SK-N-MC (cell line): ENCODE measurements at regions not wholly inside any gene's neighbourhood (a gene's known extent, or its start where the extent isn't known, plus 50 kb on each side); places are given as distances from the start of the nearest gene placed in this dataset.

Experiments
- DNase-seq: peaks from one replicate; pipeline ENCODE4 v3.0.0-alpha.2; 2011; ENCODE audit warnings: low read depth, low spot score
- H3K27ac ChIP-seq: fragments of 200-600 bp; sonication (generic); 2 replicates; pipeline ENCODE4 v1.5.1; 2016; ENCODE audit warnings: mixed run types
- H3K36me3 ChIP-seq: fragments of 200-600 bp; sonication (generic); 2 replicates; pipeline ENCODE4 v1.6.1; 2017; ENCODE audit warnings: antibody characterized with exemption, low read length, mixed read lengths; ENCODE audit not compliant: insufficient read depth
- H3K4me3 ChIP-seq: fragments of 200-600 bp; sonication (generic); 2 replicates; pipeline ENCODE4 v1.5.1; 2016
- H3K9ac ChIP-seq: fragments of 200-600 bp; sonication (generic); 2 replicates; pipeline ENCODE4 v1.8.0; 2017; ENCODE audit warnings: mixed run types, mixed read lengths; ENCODE audit not compliant: insufficient read length
- H3K9me3 ChIP-seq: fragments of 200-600 bp; sonication (generic); 2 replicates; pipeline ENCODE4 v1.6.1; 2017; ENCODE audit warnings: low read depth, mild to moderate bottlenecking, antibody characterized with exemption, low read length, moderate library complexity, mixed read lengths
- EZH2 ChIP-seq: fragments of 200-600 bp; sonication (generic); IDR thresholded peaks from one replicate; pipeline ENCODE4 v1.6.1; 2017; ENCODE audit warnings: antibody characterized with exemption
- FOXP2 ChIP-seq: optimal IDR thresholded peaks from 2 replicates; pipeline ENCODE3; 2011; ENCODE audit warnings: mild to moderate bottlenecking, moderate library complexity; ENCODE audit not compliant: insufficient read depth; ENCODE audit errors: extremely low read length, control extremely low read depth
- POLR2AphosphoS5 ChIP-seq: IDR thresholded peaks from 2 replicates; pipeline ENCODE4 v1.6.1; 2012; ENCODE audit warnings: mild to moderate bottlenecking, low read depth, low read length, borderline replicate concordance

DNA sequence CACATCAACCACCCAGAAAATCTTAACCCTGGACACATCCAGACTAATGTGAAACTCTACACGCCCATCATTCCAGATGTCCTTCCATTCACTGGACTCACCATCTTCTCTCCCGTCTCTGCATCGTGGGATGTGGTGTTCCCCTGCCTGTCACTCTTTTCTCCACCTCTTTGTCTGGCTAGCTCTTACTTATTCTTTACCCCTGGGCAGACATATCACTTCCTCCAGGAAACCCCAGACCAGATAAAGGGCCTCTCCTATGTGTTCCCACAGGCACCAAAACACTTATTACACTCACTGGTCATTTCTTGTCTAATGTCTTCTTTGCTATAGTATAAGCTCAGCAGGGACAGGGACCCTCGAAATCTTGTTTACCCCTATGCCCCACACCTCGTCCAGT is 109.3 kb upstream of the IPO5 start:
- H3K27ac ChIP-seq = no peak overlapping the region
- H3K4me3 ChIP-seq = no peak overlapping the region
- TF ChIP-seq FOXP2 (no peak), POLR2AphosphoS5 (no peak), EZH2 (no peak)
- no peak overlapping the region for H3K9ac ChIP-seq
- H3K9me3 ChIP-seq = no peaks in the 10 kb centered on the region
- no peak for DNase-seq
- no peaks in the 10 kb centered on the region for H3K36me3 ChIP-seq

DNA sequence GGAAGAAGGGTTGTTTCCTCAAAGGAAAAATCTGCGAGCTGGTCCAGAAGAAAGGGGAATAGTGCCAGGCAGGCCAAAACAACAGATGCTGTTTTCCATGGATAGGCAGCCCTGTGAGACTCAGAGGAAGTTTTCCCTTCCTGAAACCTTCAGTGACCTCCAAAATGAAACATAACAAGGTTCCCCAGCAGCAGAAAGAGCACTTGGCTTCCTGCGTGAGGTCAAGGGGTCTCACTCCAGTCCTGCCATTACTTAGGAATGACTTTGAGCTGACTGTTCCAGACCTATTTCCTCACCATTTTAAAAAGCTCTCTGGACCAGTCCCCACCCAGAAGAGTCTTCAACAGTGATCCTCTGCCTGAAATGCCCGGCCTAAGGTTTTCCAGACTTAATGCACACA is 104.6 kb upstream of the IPO5 start:
- no peak overlapping the region for H3K9ac ChIP-seq
- no peak for TF ChIP-seq EZH2
- no peak for TF ChIP-seq POLR2AphosphoS5
- no peak for TF ChIP-seq FOXP2
- no peaks in the 10 kb centered on the region for H3K36me3 ChIP-seq
- no peaks in the 10 kb centered on the region for H3K9me3 ChIP-seq
- no peak for DNase-seq
- H3K27ac ChIP-seq = no peak overlapping the region
- H3K4me3 ChIP-seq = no peak overlapping the region

DNA sequence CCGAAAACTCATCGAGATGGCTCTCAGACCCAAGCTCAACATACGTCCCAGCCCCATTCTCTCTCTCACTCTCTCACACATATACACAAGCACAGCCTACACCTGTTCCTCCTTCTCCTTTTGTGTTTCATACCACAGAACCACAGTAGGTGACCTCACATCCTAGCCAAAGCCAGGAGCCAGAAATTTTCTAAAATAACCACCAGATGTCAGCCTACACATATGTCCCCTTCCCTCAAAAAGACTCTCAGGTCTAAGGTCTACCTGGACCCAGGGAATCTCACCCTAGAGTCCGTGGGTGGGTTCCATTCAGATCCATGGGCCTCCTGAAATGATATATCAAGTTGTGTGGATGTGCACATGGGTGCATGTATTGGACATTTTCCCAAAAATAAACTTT is 104.2 kb upstream of the IPO5 start:
- Histone ChIP-seq H3K9me3 (no peaks in the 10 kb centered on the region), H3K4me3 (no peak overlapping the region), H3K9ac (no peak overlapping the region), H3K27ac (no peak overlapping the region), H3K36me3 (no peaks in the 10 kb centered on the region)
- TF ChIP-seq EZH2 (no peak), POLR2AphosphoS5 (no peak), FOXP2 (no peak)
- no peak for DNase-seq

DNA sequence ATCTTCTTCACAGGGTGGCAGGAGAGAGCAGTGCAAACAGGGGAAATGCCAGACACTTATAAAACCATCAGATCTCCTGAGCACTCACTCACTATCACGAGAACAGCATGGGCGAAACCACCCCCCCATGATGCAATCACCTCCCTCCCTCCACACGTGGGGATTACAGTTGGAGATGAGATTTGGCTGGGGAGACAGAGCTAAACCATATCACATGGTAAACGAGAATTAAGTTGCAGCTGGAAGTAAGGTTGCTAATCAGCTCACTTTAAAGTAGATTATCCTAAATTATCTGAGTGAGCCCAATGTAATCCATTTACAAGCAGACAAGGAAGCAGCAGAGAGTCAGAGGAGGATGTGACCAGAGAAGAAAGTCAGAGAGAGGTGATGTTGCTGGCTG is 102.2 kb upstream of the IPO5 start:
- H3K36me3 ChIP-seq = no peaks in the 10 kb centered on the region
- no peak for TF ChIP-seq EZH2
- no peak for TF ChIP-seq POLR2AphosphoS5
- TF ChIP-seq FOXP2 = no peak
- no peak overlapping the region; the same call in 1 of the 2 replicates for H3K27ac ChIP-seq
- H3K9ac ChIP-seq = no peak overlapping the region
- no peaks in the 10 kb centered on the region for H3K9me3 ChIP-seq
- no peak overlapping the region for H3K4me3 ChIP-seq
- no peak for DNase-seq

DNA sequence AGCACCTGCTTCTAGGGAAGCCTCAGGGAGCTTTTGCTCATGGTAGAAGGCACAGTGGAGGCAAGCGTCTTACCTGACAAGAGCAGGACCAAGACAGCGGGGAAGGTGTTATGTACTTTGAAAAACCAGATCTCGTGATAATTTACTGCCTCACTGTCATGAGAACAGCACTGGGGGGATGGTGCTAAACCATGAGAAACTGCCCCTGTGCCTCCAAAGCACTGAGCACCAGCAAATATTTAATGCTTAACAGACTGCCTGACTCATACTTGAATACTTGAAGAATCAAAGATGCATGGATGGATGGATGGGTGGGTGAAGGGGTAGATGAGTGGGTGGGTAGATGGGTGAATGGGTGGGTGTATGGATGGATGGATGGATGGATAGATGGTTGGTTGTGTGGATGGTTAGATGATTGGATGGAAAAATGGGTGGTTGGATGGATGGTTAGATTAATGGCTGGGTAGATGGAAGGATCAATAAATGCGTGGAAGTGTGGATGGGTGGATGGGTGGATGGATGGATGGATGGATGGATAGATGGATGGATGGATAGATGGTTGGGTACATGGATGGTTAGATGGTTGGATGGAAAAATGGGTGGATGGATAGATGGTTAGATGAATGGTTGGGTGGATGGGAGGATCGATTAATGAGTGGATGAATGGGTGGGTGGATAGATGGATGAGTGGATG is 101.1 kb upstream of the IPO5 start:
- Histone ChIP-seq H3K9ac (no peak overlapping the region), H3K4me3 (no peak overlapping the region), H3K9me3 (no peaks in the 10 kb centered on the region), H3K36me3 (no peaks in the 10 kb centered on the region), H3K27ac (no peak overlapping the region)
- TF ChIP-seq POLR2AphosphoS5 = no peak
- TF ChIP-seq EZH2 = no peak
- no peak for TF ChIP-seq FOXP2
- DNase-seq = no peak

DNA sequence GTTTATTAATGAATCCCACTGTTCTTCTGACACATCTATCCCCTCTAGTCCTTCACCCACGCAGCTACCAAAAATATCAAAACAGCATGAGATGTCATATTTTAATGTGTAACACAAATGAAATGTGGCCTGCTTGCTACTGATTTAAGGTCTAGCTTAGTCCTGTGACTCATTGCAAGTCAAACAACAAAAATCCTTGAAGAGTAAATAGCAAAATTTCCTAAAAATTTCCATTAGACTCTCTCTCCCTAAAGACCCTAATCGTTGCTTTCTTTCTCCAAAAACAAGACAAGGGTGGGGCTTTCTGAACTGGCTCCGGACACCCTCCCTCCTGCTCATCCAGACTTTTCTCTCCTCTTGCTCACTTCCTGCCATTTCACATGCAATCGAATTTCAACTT is 99.9 kb upstream of the IPO5 start:
- DNase-seq = no peak
- no peak overlapping the region for H3K4me3 ChIP-seq
- no peak for TF ChIP-seq FOXP2
- no peak for TF ChIP-seq EZH2
- no peak for TF ChIP-seq POLR2AphosphoS5
- H3K36me3 ChIP-seq = no peaks in the 10 kb centered on the region
- H3K9me3 ChIP-seq = no peaks in the 10 kb centered on the region
- H3K27ac ChIP-seq = peak overlapping the region; percentile 23
- no peak overlapping the region for H3K9ac ChIP-seq

DNA sequence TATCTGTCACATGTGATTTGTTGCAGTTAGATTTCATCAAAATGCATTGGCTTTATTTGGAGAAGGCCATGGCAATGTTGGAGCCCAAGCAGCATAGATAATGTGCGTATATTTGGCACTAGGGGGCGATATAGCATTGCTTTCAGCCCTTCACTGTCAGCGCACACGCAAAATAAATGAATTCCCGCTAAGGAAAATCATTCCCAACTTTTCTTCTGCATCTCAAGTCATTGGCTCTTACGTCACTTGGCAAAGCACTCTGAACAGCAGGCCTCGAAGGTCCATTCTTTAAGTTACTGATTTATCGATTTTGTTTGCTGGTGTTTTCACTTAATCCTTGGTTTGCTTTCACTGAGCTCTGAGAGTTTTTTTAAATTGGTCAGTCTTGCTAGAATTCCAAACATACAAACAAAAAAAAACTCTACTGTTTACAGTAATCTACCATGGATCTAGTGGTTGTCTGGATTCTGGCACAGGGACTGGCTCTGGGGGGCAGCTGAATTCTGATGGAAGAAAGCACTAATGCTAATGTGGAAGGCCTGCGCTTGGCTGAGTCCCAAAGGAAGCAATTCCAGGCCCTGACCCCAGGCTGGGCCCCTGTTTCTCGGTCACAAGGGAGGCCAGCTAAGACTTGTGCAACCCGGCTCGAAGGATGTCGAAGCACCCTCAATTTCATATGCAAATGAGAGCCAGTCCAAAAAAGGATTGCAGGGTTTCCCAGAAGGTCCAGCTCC is 97.7 kb upstream of the IPO5 start:
- TF ChIP-seq EZH2 = no peak
- TF ChIP-seq FOXP2 = no peak
- TF ChIP-seq POLR2AphosphoS5 = no peak
- peak; percentile 93 for DNase-seq

DNA sequence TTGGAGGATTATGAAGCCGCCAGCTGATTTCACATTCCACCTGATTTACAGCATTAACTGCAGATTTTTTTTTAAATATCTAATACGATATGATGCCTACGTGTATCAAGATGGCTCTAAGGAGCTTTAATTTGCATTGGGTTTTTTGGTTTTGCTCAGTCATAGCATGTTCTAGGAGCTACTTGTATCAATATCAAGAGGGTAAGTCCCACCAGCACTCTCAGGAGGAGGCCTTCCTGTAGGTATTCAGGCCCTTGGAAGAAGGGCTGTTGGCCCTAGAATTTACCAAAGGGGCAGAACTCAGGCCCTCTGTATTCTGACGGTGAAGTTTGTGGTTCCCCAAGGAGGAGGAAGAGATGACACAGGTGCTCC is 97.2 kb upstream of the IPO5 start:
- no peak for TF ChIP-seq EZH2
- no peak for TF ChIP-seq FOXP2
- no peak for TF ChIP-seq POLR2AphosphoS5
- no peak for DNase-seq
- Histone ChIP-seq H3K4me3 (peak overlapping the region; percentile 38; the same call in 1 of the 2 replicates), H3K9me3 (no peaks in the 10 kb centered on the region), H3K36me3 (no peaks in the 10 kb centered on the region), H3K9ac (no peak overlapping the region), H3K27ac (peak overlapping the region; percentile 95)

More for the DNA sequence above, 97.7 kb upstream of the IPO5 start:
- no peaks in the 10 kb centered on the region for H3K36me3 ChIP-seq
- no peaks in the 10 kb centered on the region for H3K9me3 ChIP-seq
- H3K4me3 ChIP-seq = peak overlapping the region; percentile 38
- H3K27ac ChIP-seq = peak overlapping the region; percentile 95
- peak overlapping the region; percentile 52 for H3K9ac ChIP-seq
